UCSD-AML1 (cell line): ENCODE measurements at regions not wholly inside any gene's neighbourhood (a gene's known extent, or its start where the extent isn't known, plus 50 kb on each side); places are given as distances from the start of the nearest gene placed in this dataset.
"Not testable (repeated sequence)": the region's sequence is repeated elsewhere in the genome, so short reads cannot be mapped to it uniquely, and the experiment has no call there.

Experiments
- DNase-seq: peaks from one replicate; lab custom pipeline; 2025; ENCODE audit not compliant: unreplicated experiment; lab: John Stamatoyannopoulos, UW

GRCh38 chr21:25254491-25255174 is 352.6 kb downstream of the MRPL39 start:
- DNase-seq, result no peak

GRCh38 chr21:25246546-25246945 is 360.7 kb downstream of the MRPL39 start:
- DNase-seq, result no peak

- no peak for DNase-seq
Observed at GRCh38 chr21:25244735-25245134, 362.5 kb downstream of the MRPL39 start.

GRCh38 chr21:25243808-25244207 is 363.5 kb downstream of the MRPL39 start:
- no peak for DNase-seq

- no peak for DNase-seq
Observed at GRCh38 chr21:25240974-25241373, 366.3 kb downstream of the MRPL39 start.

- no peak for DNase-seq
Observed at GRCh38 chr21:25234857-25235801, 372.2 kb downstream of the MRPL39 start.

GRCh38 chr21:25220954-25221353 is 386.3 kb downstream of the MRPL39 start:
- no peak for DNase-seq

- no peak for DNase-seq
Observed at GRCh38 chr21:25220169-25220568, 387.1 kb downstream of the MRPL39 start.

- no peak for DNase-seq
Observed at GRCh38 chr21:25215698-25216384, 391.4 kb downstream of the MRPL39 start.

- no peak for DNase-seq
Observed at GRCh38 chr21:25214676-25215075, 392.6 kb downstream of the MRPL39 start.

GRCh38 chr21:25199944-25200343 is 407.3 kb downstream of the MRPL39 start:
- DNase-seq, result no peak

- DNase-seq, result no peak
Observed at GRCh38 chr21:25191141-25191540, 416.1 kb downstream of the MRPL39 start.

GRCh38 chr21:25189497-25189896 is 417.8 kb downstream of the MRPL39 start:
- DNase-seq, result no peak

- no peak for DNase-seq
Observed at GRCh38 chr21:25188677-25189079, 418.6 kb downstream of the MRPL39 start.

GRCh38 chr21:25186273-25186672 is 421.0 kb downstream of the MRPL39 start:
- DNase-seq, result no peak

GRCh38 chr21:25183577-25183976 is 423.7 kb downstream of the MRPL39 start:
- DNase-seq, result no peak

- DNase-seq, result not testable (repeated sequence)
Observed at GRCh38 chr21:25181690-25182089, 425.6 kb downstream of the MRPL39 start.

- DNase-seq, result no peak
Observed at GRCh38 chr21:25179116-25179515, 428.2 kb downstream of the MRPL39 start.

- DNase-seq, result no peak
Observed at GRCh38 chr21:25176637-25177412, 430.5 kb downstream of the MRPL39 start.

GRCh38 chr21:25175938-25176337 is 431.3 kb downstream of the MRPL39 start:
- DNase-seq, result no peak

GRCh38 chr21:25171438-25171837 is 435.8 kb downstream of the MRPL39 start:
- no peak for DNase-seq
